Skin of body (tissue), 1 donor: ENCODE measurements at regions not wholly inside any gene's neighbourhood (a gene's known extent, or its start where the extent isn't known, plus 50 kb on each side); places are given as distances from the start of the nearest gene placed in this dataset.
A peak's percentile ranks its signal among the peaks of the same experiment; 100 is the strongest.
"Not testable (repeated sequence)": the region's sequence is repeated elsewhere in the genome, so short reads cannot be mapped to it uniquely, and the experiment has no call there.

Experiments used
- DNase-seq: peaks from one replicate; lab custom pipeline; 2025; lab: John Stamatoyannopoulos, UW

GRCh38 chr5:124871303-124871702 lies 124.9 kb upstream of the ZNF608 start:
- DNase-seq = no peak

DNA sequence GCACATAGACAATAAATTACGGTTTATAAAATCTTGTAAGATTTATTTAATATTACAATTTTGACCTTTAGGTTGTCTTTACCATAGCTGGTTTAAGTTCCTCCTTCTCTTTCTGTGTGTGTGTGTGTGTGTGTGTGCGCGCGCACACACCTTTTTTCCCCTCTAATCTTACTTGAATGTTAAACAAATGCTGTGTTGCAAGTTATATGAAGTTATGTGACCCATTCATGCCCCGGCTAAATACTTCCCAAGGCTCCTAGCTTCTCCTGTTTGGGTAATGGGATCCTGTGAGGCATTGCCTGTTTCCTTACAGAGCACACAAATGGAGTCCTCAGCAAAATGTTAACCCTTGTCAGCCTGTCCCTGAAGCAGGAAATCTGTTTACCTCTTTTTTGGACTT lies 125.6 kb upstream of the ZNF608 start:
- DNase-seq = no peak

GRCh38 chr5:124872615-124873014 lies 126.2 kb upstream of the ZNF608 start:
- DNase-seq = no peak

DNA sequence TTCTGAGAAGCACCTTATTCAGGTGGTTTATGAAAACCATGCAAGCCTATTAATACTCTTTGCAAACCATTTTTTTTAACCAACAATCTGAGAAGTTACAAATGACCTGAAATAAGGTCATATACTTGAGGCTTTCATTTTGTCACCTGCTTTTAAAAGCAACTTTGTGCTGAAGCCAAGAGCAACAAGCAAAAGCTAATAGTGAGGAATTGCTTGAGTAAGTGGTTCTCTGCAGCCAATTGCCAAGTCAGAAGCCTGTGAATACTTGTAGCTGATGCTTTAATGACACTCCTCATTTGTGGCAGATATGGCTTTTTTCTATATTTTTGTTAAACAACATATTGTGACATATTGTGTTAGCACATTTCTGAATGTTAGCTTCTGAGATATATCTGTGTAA lies 126.7 kb upstream of the ZNF608 start:
- DNase-seq = no peak

DNA sequence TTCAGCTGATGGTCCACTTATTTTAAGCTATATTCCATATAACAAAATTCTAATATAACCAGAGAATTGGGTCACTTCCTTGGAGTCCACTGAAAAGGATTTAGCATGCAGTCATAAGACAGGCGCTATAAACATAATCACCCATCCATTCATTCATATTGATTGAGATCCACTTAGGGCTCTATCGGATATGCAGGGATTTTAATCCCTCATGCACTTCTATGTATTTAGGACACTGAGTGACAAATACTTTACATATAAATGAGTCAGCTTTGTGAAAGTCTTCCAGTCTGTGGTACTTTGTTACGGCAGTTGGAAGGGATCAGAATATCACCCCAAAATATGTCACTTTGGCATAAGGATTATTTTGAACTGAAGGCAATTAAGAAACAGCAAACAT lies 127.3 kb upstream of the ZNF608 start:
- no peak for DNase-seq

DNA sequence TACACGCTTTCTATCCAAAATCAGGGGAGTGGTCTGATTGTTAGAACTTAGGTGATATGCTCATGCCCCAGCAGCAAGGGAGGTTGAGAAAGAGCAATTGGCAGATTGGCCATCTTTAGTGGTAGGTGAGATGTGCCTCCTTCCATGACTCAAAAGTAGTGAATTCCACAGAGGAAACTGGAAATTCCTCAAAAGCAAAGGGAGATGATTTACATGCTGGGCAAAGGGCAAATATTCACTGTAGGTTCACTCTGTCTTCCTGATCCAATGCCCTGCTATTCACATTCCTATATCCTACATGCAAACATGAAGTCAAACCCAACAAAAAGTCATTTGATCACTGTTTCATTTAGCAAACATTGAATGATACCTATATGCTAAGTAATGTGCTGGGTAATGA lies 130.1 kb upstream of the ZNF608 start:
- no peak for DNase-seq

GRCh38 chr5:124876983-124877382 lies 130.5 kb upstream of the ZNF608 start:
- DNase-seq = no peak

GRCh38 chr5:124877501-124878146 lies 131.2 kb upstream of the ZNF608 start:
- no peak for DNase-seq

DNA sequence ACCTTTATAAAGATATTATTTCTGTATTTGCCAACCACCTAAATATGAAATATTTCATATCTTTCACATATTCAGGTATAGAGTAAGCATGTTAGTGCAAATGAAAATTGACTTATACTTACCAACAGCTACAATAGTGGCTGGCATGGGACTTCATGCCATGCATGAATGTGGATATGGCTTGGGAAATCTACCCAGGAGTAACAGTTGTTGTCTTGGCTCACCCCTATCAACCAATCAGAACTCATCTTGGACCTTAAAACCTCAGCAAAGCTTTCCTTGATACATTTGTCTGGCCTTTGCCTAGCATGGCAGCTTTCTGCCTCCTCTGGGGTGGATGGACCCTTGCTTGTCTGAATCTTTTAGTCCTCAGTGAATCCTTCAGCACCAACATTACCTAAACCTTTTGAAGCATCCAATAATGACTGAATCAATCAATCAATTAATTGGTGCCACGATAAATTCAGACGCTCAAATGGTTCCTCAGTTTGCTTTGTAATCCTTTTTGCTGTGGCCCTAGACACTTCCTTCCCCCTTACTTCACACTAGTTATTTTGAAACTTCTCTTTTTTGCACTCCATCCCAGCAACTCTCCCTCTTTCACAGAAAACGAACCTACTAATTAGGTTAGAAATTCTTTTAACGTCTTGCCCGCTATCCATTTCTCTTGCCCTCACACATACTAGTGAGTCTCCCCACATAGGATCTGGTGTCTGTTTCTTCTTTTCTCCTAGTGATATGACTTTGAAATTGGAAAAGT lies 132.3 kb upstream of the ZNF608 start:
- DNase-seq = no peak

DNA sequence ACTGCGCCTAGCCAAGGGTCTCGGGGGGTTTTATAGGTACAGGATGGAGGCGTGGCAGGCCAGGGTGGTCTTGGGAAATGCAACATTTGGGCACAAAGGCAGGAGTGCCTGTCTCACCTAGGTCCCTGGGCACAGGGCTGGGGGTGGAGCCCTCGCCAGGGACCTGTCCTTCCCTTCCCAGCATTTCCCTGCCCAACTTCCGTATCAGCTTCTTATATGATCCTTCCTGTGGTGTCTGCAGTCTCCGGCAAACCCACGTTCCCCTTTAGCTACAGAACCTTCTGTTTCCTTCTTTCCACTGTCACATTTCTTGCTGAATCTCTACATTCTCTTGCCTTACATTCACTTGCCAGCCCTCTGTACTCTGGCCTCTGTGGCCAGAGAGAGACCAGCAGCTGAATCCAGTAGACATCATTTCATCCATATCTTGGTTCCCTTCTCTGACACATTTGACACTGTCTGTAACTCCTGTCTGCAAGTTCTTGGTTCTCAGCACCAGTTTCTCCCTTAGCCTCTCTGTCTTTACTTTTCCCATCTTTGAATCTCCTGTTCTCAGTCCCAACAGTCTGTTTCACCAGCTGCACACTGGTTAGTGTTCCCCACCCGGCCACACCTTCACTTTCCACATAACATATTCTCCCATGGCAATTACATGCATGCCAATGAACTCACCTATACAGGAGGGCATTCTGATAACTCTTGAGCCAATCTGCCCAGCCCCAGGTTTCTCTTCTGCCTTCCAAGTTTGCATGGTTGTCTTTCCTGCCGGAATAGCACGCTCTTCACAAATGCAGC lies 134.7 kb upstream of the ZNF608 start:
- DNase-seq = no peak

GRCh38 chr5:124883681-124884080 lies 137.2 kb upstream of the ZNF608 start:
- DNase-seq = peak; percentile 20

DNA sequence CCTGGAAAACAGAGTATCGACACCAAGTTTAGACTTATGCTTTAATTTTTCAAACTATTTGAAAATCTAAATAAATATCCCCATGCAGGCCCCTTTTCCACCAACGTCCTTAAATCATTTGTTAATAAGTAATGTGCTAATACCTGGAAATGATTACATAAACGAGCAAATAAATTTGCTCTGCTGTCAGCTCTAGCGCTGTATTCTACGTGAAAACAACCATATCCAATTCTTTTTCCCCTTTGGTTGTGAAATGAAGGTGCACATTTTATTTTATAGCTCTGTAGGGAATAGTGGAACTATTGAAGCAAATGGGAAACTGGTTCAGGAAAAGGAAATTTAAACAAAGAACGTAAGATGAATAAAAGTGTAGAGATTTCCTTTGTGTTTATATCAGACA lies 137.7 kb upstream of the ZNF608 start:
- DNase-seq = no peak

GRCh38 chr5:124885490-124885889 lies 139.1 kb upstream of the ZNF608 start:
- DNase-seq = no peak

- no peak for DNase-seq
Observed at GRCh38 chr5:124887223-124887622, 140.8 kb upstream of the ZNF608 start.

GRCh38 chr5:124888050-124888506 lies 141.6 kb upstream of the ZNF608 start:
- DNase-seq = no peak

DNA sequence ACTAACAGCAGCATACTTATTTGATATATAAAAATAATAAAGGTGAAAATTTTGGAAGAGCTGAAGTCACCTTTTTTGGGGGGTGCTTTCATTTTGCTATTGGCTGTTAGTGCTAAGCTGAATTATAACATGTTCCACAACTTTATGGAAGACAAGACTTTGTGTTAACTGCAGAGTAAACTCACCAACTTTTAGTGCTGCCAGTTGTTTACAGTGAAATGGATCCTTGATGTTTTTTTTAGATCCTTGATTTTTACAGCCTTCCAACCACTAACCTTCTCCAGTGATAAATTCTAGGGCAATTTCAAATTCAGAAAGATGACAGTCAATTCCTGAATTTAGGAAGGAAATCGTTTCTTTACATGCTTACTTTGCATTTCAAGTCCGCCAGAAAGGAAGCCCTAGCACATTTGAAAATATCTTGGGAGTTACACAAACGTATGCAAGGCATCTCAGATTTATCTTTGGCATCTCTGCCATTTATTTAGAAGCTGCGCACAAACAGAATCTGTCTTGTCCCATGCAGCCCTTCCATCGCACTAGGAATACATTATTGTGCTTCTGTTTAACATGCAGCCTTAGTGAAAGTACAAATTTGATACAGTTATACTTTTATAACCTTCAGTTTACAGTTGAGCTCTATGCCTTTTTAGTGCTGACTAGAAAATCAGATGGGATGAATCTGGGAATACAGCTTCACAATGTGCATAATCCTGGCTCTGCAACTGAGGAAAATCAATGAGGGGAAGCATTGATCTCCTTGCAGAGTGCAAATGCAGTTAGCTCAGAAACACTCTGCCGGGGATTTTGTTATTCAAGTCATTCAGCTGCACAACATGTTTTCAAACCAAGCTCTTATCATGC lies 142.4 kb upstream of the ZNF608 start:
- no peak for DNase-seq

- DNase-seq = no peak
Observed at GRCh38 chr5:124889486-124889825, 143.0 kb upstream of the ZNF608 start.

DNA sequence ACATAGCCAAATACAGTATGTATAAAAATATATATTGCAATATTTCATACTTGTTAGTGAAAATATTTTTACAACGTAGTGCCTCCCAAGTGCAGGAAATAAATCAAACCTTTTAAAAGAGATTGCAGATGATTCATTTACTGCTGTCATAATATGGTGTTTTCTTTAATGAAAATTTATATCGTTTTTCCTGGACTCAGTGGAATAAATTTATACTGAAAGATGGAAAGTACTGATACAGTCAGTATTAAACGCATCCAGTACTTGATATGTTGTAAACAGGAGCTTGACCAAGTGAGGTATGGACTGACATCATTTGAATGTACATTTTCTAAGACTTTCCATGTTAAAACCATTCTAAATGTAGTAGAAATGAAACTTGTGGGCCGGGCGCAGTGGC lies 143.4 kb upstream of the ZNF608 start:
- DNase-seq = peak; percentile 25

- not testable (repeated sequence) for DNase-seq
Observed at GRCh38 chr5:124890442-124890841, 144.0 kb upstream of the ZNF608 start.

- no peak for DNase-seq
Observed at GRCh38 chr5:124891179-124891578, 144.7 kb upstream of the ZNF608 start.

GRCh38 chr5:124892185-124892848 lies 145.9 kb upstream of the ZNF608 start:
- DNase-seq = no peak
